OCI-LY7 (cell line): ENCODE measurements at regions not wholly inside any gene's neighbourhood (a gene's known extent, or its start where the extent isn't known, plus 50 kb on each side); places are given as distances from the start of the nearest gene placed in this dataset.

Experiments used
- BruUV-seq: library from RNA; stranded (reverse); fragments of 400-500 nt; replicated peaks from 2 replicates; lab custom pipeline; 2021; lab: Mats Ljungman, UMichigan
- CTCF ChIA-PET: fragments of 300-600 bp; sonication (Branson Sonifier 250); formaldehyde crosslinking; loops from one replicate; lab custom pipeline; 2022; ENCODE audit warnings: antibody characterized with exemption; ENCODE audit not compliant: unreplicated experiment; lab: Charles Lee
- POLR2A ChIA-PET: fragments of 300-600 bp; sonication (Branson Sonifier 250); formaldehyde crosslinking; loops from one replicate; lab custom pipeline; 2022; ENCODE audit warnings: antibody characterized with exemption; lab: Charles Lee
- DNase-seq: peaks from one replicate; pipeline ENCODE4 v3.0.0-alpha.2; 2015; ENCODE audit warnings: low spot score
- H2AFZ ChIP-seq: fragments of 200-600 bp; sonication (generic), shearing (Covaris generic); 2 replicates; pipeline ENCODE4 v1.6.1; 2014; ENCODE audit warnings: mild to moderate bottlenecking, antibody characterized with exemption, low read length, moderate library complexity
- H3K27ac ChIP-seq: fragments of 200-600 bp; sonication (generic); 2 replicates; pipeline ENCODE4 v1.5.1; 2014; ENCODE audit warnings: mixed run types, low read depth, mild to moderate bottlenecking, moderate library complexity, low read length, inconsistent platforms; ENCODE audit not compliant: poor library complexity, severe bottlenecking
- H3K36me3 ChIP-seq: fragments of 200-600 bp; sonication (generic); 2 replicates; pipeline ENCODE4 v1.6.1; 2014; ENCODE audit warnings: mild to moderate bottlenecking, antibody characterized with exemption, low read length, moderate library complexity, mixed read lengths; ENCODE audit not compliant: insufficient read depth
- H3K4me1 ChIP-seq: fragments of 200-600 bp; sonication (generic); 2 replicates; pipeline ENCODE4 v1.5.1; 2014; ENCODE audit warnings: mild to moderate bottlenecking, low read length; ENCODE audit not compliant: insufficient read depth, poor library complexity, severe bottlenecking
- H3K4me2 ChIP-seq: fragments of 200-600 bp; sonication (generic); 2 replicates; pipeline ENCODE4 v1.6.1; 2014; ENCODE audit warnings: mild to moderate bottlenecking, low read length
- H3K4me3 ChIP-seq: fragments of 200-600 bp; sonication (generic); 2 replicates; pipeline ENCODE4 v1.5.1; 2014; ENCODE audit warnings: mild to moderate bottlenecking, low read depth, low read length; ENCODE audit not compliant: poor library complexity, severe bottlenecking
- H3K79me2 ChIP-seq: fragments of 200-600 bp; sonication (generic); 2 replicates; pipeline ENCODE4 v1.6.1; 2016; ENCODE audit warnings: low read depth, mild to moderate bottlenecking, low read length, moderate library complexity, mixed read lengths; ENCODE audit not compliant: insufficient read depth
- H3K9me2 ChIP-seq: fragments of 200-600 bp; sonication (generic); 2 replicates; pipeline ENCODE4 v1.6.1; 2016; ENCODE audit warnings: mild to moderate bottlenecking, low read length, mixed read lengths; ENCODE audit not compliant: insufficient read depth
- H3K9me3 ChIP-seq: fragments of 200-600 bp; sonication (generic); 2 replicates; pipeline ENCODE4 v1.6.1; 2014; ENCODE audit warnings: mild to moderate bottlenecking, mixed run types, low read length, mixed read lengths
- H4K20me1 ChIP-seq: fragments of 200-600 bp; sonication (generic); 2 replicates; pipeline ENCODE4 v1.6.1; 2014; ENCODE audit warnings: mild to moderate bottlenecking, antibody characterized with exemption, low read length, moderate library complexity, mixed read lengths; ENCODE audit not compliant: insufficient read depth
- CTCF ChIP-seq: fragments of 200-600 bp; sonication (generic); conservative IDR thresholded peaks from 2 replicates; pipeline ENCODE4 v1.5.1; 2014; ENCODE audit warnings: mild to moderate bottlenecking, antibody characterized with exemption, low read length, moderate library complexity, mixed read lengths
- EZH2phosphoT487 ChIP-seq: fragments of 200-600 bp; sonication (generic); IDR thresholded peaks from 2 replicates; pipeline ENCODE4 v1.6.1; 2018; ENCODE audit warnings: low read depth, borderline replicate concordance, mild to moderate bottlenecking, mixed run types, antibody characterized with exemption, low read length, moderate library complexity, mixed read lengths
- intact Hi-C: fragments of 100-400 bp; cut with micrococcal nuclease; formaldehyde crosslinking; loops from one replicate; pipeline ENCODE4 v1.10.0; 2022; ENCODE audit not compliant: unreplicated experiment

GRCh38 chr21:17903029-17903806, 84.1 kb upstream of the C21orf91 start:
- H3K4me2 ChIP-seq, result no peak overlapping the region
- H3K36me3 ChIP-seq, result no peaks in the 10 kb centered on the region
- peak; percentile 74 for DNase-seq
- H3K27ac ChIP-seq, result no peak overlapping the region
- no peaks in the 10 kb centered on the region for H3K4me1 ChIP-seq
- no peaks in the 10 kb centered on the region for H3K9me3 ChIP-seq
- H3K9me2 ChIP-seq, result no peaks in the 10 kb centered on the region
- no peak for TF ChIP-seq EZH2phosphoT487
- TF ChIP-seq CTCF, result peak; percentile 74
- peak overlapping the region; percentile 65; the same call in 1 of the 2 replicates for H2AFZ ChIP-seq
- CTCF ChIA-PET, result interaction anchor here (1.1 kb wide), 1 partner anchor 229 kb away, joined by 5 read pairs; no protein-coding TSS in a partner anchor
- intact Hi-C loops, result loop anchor here (1.0 kb wide), 1 partner anchor 224 kb away; no protein-coding TSS in a partner anchor
- BruUV-seq, result no TSS peak
- H4K20me1 ChIP-seq, result no peaks in the 10 kb centered on the region
- H3K4me3 ChIP-seq, result no peak overlapping the region
- no peaks in the 10 kb centered on the region for H3K79me2 ChIP-seq
- POLR2A ChIA-PET, result interaction anchor here (0.5 to 1.0 kb wide), 2 partner anchors 222 to 638 kb away, joined by 3 read pairs; no protein-coding TSS in a partner anchor

GRCh38 chr21:17901458-17902079, 82.4 kb upstream of the C21orf91 start:
- BruUV-seq, result no TSS peak
- no peaks in the 10 kb centered on the region for H3K36me3 ChIP-seq
- H3K79me2 ChIP-seq, result no peaks in the 10 kb centered on the region
- H3K9me3 ChIP-seq, result no peaks in the 10 kb centered on the region
- H3K27ac ChIP-seq, result no peak overlapping the region
- ChIA-PET POLR2A (no interaction called here), CTCF (no interaction called here)
- H2AFZ ChIP-seq, result peak overlapping the region; percentile 51; the same call in 1 of the 2 replicates
- H3K4me3 ChIP-seq, result no peak overlapping the region
- H4K20me1 ChIP-seq, result no peaks in the 10 kb centered on the region
- no peaks in the 10 kb centered on the region for H3K4me1 ChIP-seq
- no peak overlapping the region for H3K4me2 ChIP-seq
- H3K9me2 ChIP-seq, result no peaks in the 10 kb centered on the region
- DNase-seq, result no peak
- intact Hi-C loops, result no loop called here
- TF ChIP-seq EZH2phosphoT487, result no peak
- TF ChIP-seq CTCF, result no peak
